Psoas muscle (tissue), 7 donors: ENCODE measurements at regions not wholly inside any gene's neighbourhood (a gene's known extent, or its start where the extent isn't known, plus 50 kb on each side); places are given as distances from the start of the nearest gene placed in this dataset.
"Not testable (repeated sequence)": the region's sequence is repeated elsewhere in the genome, so short reads cannot be mapped to it uniquely, and the experiment has no call there.

ENCODE experiments used
- ATAC-seq, 4 donors: fragments of 200-7000 bp; cut with Tn5 transposase; one replicate each; pipeline ENCODE4 v1.9.1; 2020; ENCODE audit warnings: moderate library complexity in 3 of 4, mild to moderate bottlenecking in 2 of 4
- DNase-seq, 2 donors: peaks; one replicate each; pipeline ENCODE4 v3.0.0-alpha.2; 2020
- H3K27ac ChIP-seq: fragments of 200-600 bp; one replicate; pipeline ENCODE4 v1.8.0; 2022
- H3K27me3 ChIP-seq, 3 donors: fragments of 200-600 bp in 1 of 3; one replicate each; pipeline versions ENCODE4 v1.6.1 to v1.8.0; 2013 to 2022; ENCODE audit warnings: low read length in 2 of 3, mild to moderate bottlenecking in 2 of 3, moderate library complexity in 1 of 3; ENCODE audit not compliant: insufficient read depth in 3 of 3
- H3K36me3 ChIP-seq, 2 donors: fragments of 200-600 bp in 1 of 2; one replicate each; pipeline versions ENCODE4 v1.6.1 to v1.8.0; 2013 to 2022; ENCODE audit warnings: low read depth in 1 of 2, mild to moderate bottlenecking in 1 of 2, moderate library complexity in 1 of 2; ENCODE audit not compliant: insufficient read depth in 1 of 2
- H3K4me1 ChIP-seq: fragments of 200-600 bp; one replicate; pipeline ENCODE4 v1.8.0; 2022
- H3K4me3 ChIP-seq: fragments of 200-600 bp; one replicate; pipeline ENCODE4 v1.8.0; 2022; ENCODE audit warnings: mild to moderate bottlenecking
- H3K9me3 ChIP-seq: fragments of 200-600 bp; one replicate; pipeline ENCODE4 v1.8.0; 2022
- CTCF ChIP-seq: fragments of 200-600 bp; IDR thresholded peaks from one replicate; pipeline ENCODE4 v1.8.0; 2022; ENCODE audit warnings: antibody characterized with exemption
- WGBS, 3 donors: extraction: QIAGEN DNeasy Blood & Tissue Kit; methylation state at CpG; one replicate each; pipeline versions ENCODE4 v1.1.6 to v1.1.7; 2013; 5-methylcytosine and 5-hydroxymethylcytosine counted together
- intact Hi-C, 2 donors: fragments of 100-400 bp; cut with DNase I; formaldehyde crosslinking; loops; one replicate each; pipeline versions ENCODE4 v1.11.0 to v1.14.2; 2022
- donor health status: healthy with polysubstance abuse.
- donor health status: DM: no; HTN: no; CAD: no; lungs with moderate emphysema.
- donor health status: Bipolar disorder and iron deficiency.
- donor health status: healthy.
- donor health status: DM: yes; HTN: yes; CAD: no.
- donor health status: DM: no; HTN: no; CAD: no.
- donor health status: DM: yes; HTN: yes; CAD: no.

DNA sequence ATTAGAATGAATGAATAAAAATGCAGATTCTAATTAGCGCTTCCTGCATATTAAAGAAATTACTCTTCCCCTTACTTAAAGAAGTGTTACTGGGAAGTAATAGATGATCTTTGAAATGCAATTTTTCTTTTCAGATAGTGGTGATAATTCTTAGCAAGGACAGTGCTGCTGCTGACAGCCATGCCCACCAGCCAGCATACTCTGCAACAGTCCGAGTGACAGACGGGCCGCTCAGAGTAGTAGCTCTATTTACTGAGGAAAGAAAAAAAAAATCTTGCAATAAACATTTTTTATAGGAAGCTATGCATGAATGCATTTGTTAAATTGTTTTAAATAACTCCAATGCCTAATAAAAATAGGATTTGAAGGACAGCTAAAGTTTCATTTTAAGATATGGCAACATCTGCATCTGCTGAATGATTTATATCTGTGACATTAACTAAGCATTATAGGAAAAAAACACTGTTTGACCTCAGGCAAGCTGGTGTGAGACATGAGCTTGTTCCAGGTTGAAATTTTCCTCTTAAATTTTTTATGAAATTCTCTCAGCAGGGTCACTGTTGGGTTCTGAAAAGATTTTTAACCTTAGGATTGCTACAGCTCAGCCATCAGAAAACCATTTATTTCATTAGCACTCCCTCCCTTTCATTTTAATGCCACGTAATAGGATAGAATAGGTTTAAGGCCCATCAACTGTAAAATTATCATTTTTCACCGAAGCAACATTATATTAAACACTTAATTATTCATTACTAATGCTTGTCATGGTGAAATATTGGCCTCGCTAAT is 393.8 kb downstream of the DCDC2C start:
- no peak for TF ChIP-seq CTCF
- ATAC-seq, result no peak
- H3K27me3 ChIP-seq, result no peaks in the 10 kb centered on the region
- no peaks in the 10 kb centered on the region for H3K9me3 ChIP-seq
- WGBS, 3 donors, result 55 to 73% (median 60%) methylated on average over 7 of the region's 7 CpGs
- no peak overlapping the region for H3K27ac ChIP-seq
- no peaks in the 10 kb centered on the region for H3K36me3 ChIP-seq
- H3K4me1 ChIP-seq, result no peaks in the 10 kb centered on the region
- DNase-seq, result no peak
- intact Hi-C loops, result no loop called here
- no peak overlapping the region for H3K4me3 ChIP-seq

GRCh38 chr2:4098137-4098536 is 394.8 kb downstream of the DCDC2C start:
- Histone ChIP-seq H3K9me3 (no peaks in the 10 kb centered on the region), H3K27ac (no peak overlapping the region), H3K27me3 (no peaks in the 10 kb centered on the region), H3K36me3 (no peaks in the 10 kb centered on the region), H3K4me1 (no peaks in the 10 kb centered on the region), H3K4me3 (no peak overlapping the region)
- 23 to 29% (median 24%) methylated on average over 5 of the region's 5 CpGs for whole genome bisulfite sequencing, 3 donors
- intact Hi-C loops, result no loop called here
- no peak for DNase-seq
- TF ChIP-seq CTCF, result no peak
- no peak for ATAC-seq

DNA sequence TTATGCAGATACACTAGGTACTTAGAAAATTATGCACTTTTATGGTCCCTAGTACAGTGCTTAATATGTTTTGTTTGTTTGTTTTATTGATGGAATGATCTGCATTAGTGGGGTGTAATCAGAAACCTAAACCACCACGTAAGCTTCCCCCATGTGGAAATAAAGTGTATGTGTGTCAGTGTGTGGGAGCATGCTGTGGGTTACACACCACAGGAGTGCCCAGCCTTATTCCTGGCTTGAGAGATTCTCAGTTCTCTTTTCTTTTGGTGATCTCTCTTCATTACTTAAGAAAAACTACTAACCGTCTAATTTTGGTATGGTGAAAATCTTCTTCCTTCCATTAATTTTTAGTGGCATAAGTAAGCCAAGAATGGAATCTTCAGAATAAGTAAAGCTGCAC is 398.6 kb downstream of the DCDC2C start:
- no peak overlapping the region for H3K4me3 ChIP-seq
- H3K36me3 ChIP-seq, result no peaks in the 10 kb centered on the region
- DNase-seq, result no peak
- H3K4me1 ChIP-seq, result no peaks in the 10 kb centered on the region
- no peak overlapping the region for H3K27ac ChIP-seq
- TF ChIP-seq CTCF, result no peak
- ATAC-seq, result no peak
- H3K27me3 ChIP-seq, result peaks cover 0 to 1% (median 0%) of the 10 kb centered on the region in 3 donors
- intact Hi-C loops, result no loop called here
- H3K9me3 ChIP-seq, result no peaks in the 10 kb centered on the region
- WGBS, 3 donors, result 36 to 40% (median 37%) methylated on average over 2 of the region's 2 CpGs

- Histone ChIP-seq H3K27ac (no peak overlapping the region), H3K9me3 (no peaks in the 10 kb centered on the region), H3K4me1 (no peaks in the 10 kb centered on the region), H3K27me3 (peaks cover 0 to 1% (median 0%) of the 10 kb centered on the region in 3 donors), H3K4me3 (no peak overlapping the region), H3K36me3 (no peaks in the 10 kb centered on the region)
- intact Hi-C loops, result no loop called here
- DNase-seq (no peak), ATAC-seq (no peak)
- 57 to 71% (median 69%) methylated on average over 7 of the region's 7 CpGs for WGBS, 3 donors
- TF ChIP-seq CTCF, result no peak
These were observed 403.8 kb downstream of the DCDC2C start for GRCh38 chr2:4107179-4107578.

- Histone ChIP-seq H3K27ac (no peak overlapping the region), H3K27me3 (peaks cover 0 to under 1% (median 0%) of the 10 kb centered on the region in 3 donors), H3K9me3 (no peaks in the 10 kb centered on the region), H3K4me1 (no peaks in the 10 kb centered on the region), H3K36me3 (no peaks in the 10 kb centered on the region), H3K4me3 (no peak overlapping the region)
- intact Hi-C loops, result no loop called here
- ATAC-seq, result no peak
- TF ChIP-seq CTCF, result no peak
- 76 to 91% (median 89%) methylated on average over 4 of the region's 4 CpGs for WGBS, 3 donors
- no peak for DNase-seq
These were observed 406.9 kb downstream of the DCDC2C start for GRCh38 chr2:4110273-4110672.

DNA sequence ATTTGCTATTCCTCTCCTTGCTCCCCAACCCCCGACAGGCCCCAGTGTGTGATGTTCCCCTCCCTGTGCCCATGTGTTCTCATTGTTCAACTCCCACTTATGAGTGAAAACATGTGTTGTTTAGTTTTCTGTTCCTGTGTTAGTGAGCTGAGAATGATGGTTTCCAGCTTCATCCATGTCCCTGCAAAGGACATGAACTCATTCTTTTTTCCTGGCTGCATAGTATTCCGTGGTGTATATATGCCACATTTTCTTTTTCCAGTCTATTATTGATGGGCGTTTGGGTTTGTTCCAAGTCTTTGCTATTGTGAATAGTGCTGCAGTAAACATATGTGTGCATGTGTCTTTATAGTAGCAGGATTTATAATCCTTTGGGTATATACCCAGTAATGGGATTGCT is 412.1 kb downstream of the DCDC2C start:
- intact Hi-C loops, H3K36me3 ChIP-seq, H3K4me1 ChIP-seq, H3K27ac ChIP-seq, H3K9me3 ChIP-seq, ATAC-seq, DNase-seq, H3K4me3 ChIP-seq, H3K27me3 ChIP-seq: not testable (repeated sequence)
- WGBS, 3 donors, result 84 to 91% (median 90%) methylated on average over 3 of the region's 3 CpGs
